B cell (primary cell): ENCODE measurements at regions not wholly inside any gene's neighbourhood (a gene's known extent, or its start where the extent isn't known, plus 50 kb on each side); places are given as distances from the start of the nearest gene placed in this dataset.
A peak's percentile ranks its signal among the peaks of the same experiment; 100 is the strongest.

Experiments
- ATAC-seq: fragments of 200-7000 bp; cut with Tn5 transposase; one replicate; pipeline ENCODE4 v1.10.0; 2021; ENCODE audit warnings: low read depth, mild to moderate bottlenecking, moderate number of reproducible peaks, moderate library complexity
- CTCF ChIA-PET: fragments of 350-600 bp; sonication (Branson Sonifier 250); formaldehyde crosslinking; loops from one replicate; lab custom pipeline; 2021; ENCODE audit warnings: antibody characterized with exemption, inconsistent platforms; lab: Charles Lee
- POLR2A ChIA-PET: fragments of 350-600 bp; sonication (Branson Sonifier 250); formaldehyde crosslinking; loops from one replicate; lab custom pipeline; 2021; ENCODE audit warnings: antibody characterized with exemption; lab: Charles Lee
- DNase-seq: peaks from one replicate; pipeline ENCODE4 v3.0.0; 2013
- H2AFZ ChIP-seq: 2 replicates; pipeline ENCODE4 v1.6.1; 2012; ENCODE audit warnings: mild to moderate bottlenecking, low read depth, low read length; ENCODE audit not compliant: insufficient read depth, poor library complexity, severe bottlenecking
- H3K27ac ChIP-seq, 2 donors: 1 replicate in 1 of 2; 2 replicates in 1 of 2; pipeline ENCODE4 v1.5.1; 2012 to 2013; ENCODE audit warnings: low read length in 2 of 2, mild to moderate bottlenecking in 2 of 2, moderate library complexity in 1 of 2
- H3K27me3 ChIP-seq, 4 experiments: fragments of 200-600 bp in 1 of 4; sonication (generic) in 1 of 4; replicated peaks in 1 of 4; 1 replicate in 2 of 4; 2 replicates in 2 of 4; pipeline versions ENCODE4 v1.6.1 to v1.7.0; 2013 to 2016; ENCODE audit warnings: low read length in 3 of 4, mild to moderate bottlenecking in 2 of 4, mixed read lengths in 1 of 4, moderate library complexity in 1 of 4; ENCODE audit not compliant: insufficient read depth in 4 of 4, control insufficient read depth in 3 of 4; ENCODE audit errors: control extremely low read depth in 1 of 4
- H3K36me3 ChIP-seq, 2 experiments: replicated peaks in 1 of 2; 1 replicate in 1 of 2; 2 replicates in 1 of 2; pipeline versions ENCODE4 v1.6.1 to v1.7.1; 2013; ENCODE audit warnings: low read length in 1 of 2; ENCODE audit not compliant: insufficient read depth in 2 of 2, control insufficient read depth in 1 of 2; ENCODE audit errors: control extremely low read depth in 1 of 2, extremely low read depth in 1 of 2
- H3K4me1 ChIP-seq, 2 donors: fragments of 200-600 bp in 1 of 2; sonication (generic) in 1 of 2; 1 replicate in 1 of 2; 2 replicates in 1 of 2; pipeline versions ENCODE4 v1.5.1 to v1.6.1; 2013 to 2017; ENCODE audit warnings: low read length in 2 of 2; ENCODE audit not compliant: control insufficient read depth in 2 of 2, insufficient read depth in 2 of 2
- H3K4me2 ChIP-seq: replicated peaks from 2 replicates; pipeline ENCODE3; 2012; ENCODE audit warnings: mild to moderate bottlenecking, low read depth, low read length; ENCODE audit not compliant: poor library complexity, severe bottlenecking
- H3K4me3 ChIP-seq, 5 experiments: fragments of 200-600 bp in 1 of 5; sonication (generic) in 1 of 5; 1 replicate in 3 of 5; 2 replicates in 2 of 5; pipeline versions ENCODE4 v1.5.1 to v1.7.0; 2011 to 2016; ENCODE audit warnings: low read length in 4 of 5, mild to moderate bottlenecking in 4 of 5, low read depth in 2 of 5, control low read depth in 1 of 5, moderate library complexity in 1 of 5; ENCODE audit not compliant: insufficient read depth in 1 of 5; ENCODE audit errors: control extremely low read depth in 1 of 5, extremely low read depth in 1 of 5
- H3K79me2 ChIP-seq: fragments of 200-600 bp; sonication (generic); one replicate; pipeline ENCODE4 v1.6.0; 2016; ENCODE audit warnings: low read length; ENCODE audit not compliant: control insufficient read depth, insufficient read depth
- H3K9ac ChIP-seq: fragments of 200-600 bp; sonication (generic); 2 replicates; pipeline ENCODE4 v1.6.1; 2017; ENCODE audit warnings: mild to moderate bottlenecking, low read length, moderate library complexity
- H3K9me3 ChIP-seq, 3 donors: one replicate each; pipeline versions ENCODE4 v1.6.1 to v1.7.1; 2013; ENCODE audit warnings: low read length in 2 of 3; ENCODE audit not compliant: control insufficient read depth in 2 of 3, insufficient read depth in 1 of 3; ENCODE audit errors: control extremely low read depth in 1 of 3
- H4K20me1 ChIP-seq: 2 replicates; pipeline ENCODE4 v1.6.0; 2012; ENCODE audit warnings: mild to moderate bottlenecking, low read length; ENCODE audit not compliant: insufficient read depth, control insufficient read depth, poor library complexity, severe bottlenecking
- H3K27ac Mint-ChIP-seq: one replicate; pipeline ENCODE4 v1.8.0; 2021; ENCODE audit warnings: mixed read lengths
- H3K27me3 Mint-ChIP-seq: one replicate; pipeline ENCODE4 v1.8.0; 2021; ENCODE audit warnings: mixed read lengths
- H3K4me1 Mint-ChIP-seq: one replicate; pipeline ENCODE4 v1.8.0; 2021; ENCODE audit warnings: mixed read lengths
- H3K4me3 Mint-ChIP-seq: one replicate; pipeline ENCODE4 v1.8.0; 2021; ENCODE audit warnings: mixed read lengths
- H3K9me3 Mint-ChIP-seq: one replicate; pipeline ENCODE4 v1.8.0; 2022; ENCODE audit warnings: mixed read lengths; ENCODE audit not compliant: insufficient read depth
- EZH2 ChIP-seq: IDR thresholded peaks from 2 replicates; pipeline ENCODE4 v1.6.1; 2012; ENCODE audit warnings: borderline replicate concordance, low read depth, mild to moderate bottlenecking, moderate library complexity, low read length; ENCODE audit not compliant: insufficient read depth, poor library complexity, severe bottlenecking
- WGBS: methylation state at CpG from one replicate; pipeline ENCODE4 v1.1.5; 2013; ENCODE audit warnings: missing lambda C conversion rate; ENCODE audit not compliant: insufficient coverage; 5-methylcytosine and 5-hydroxymethylcytosine counted together
- intact Hi-C: fragments of 100-400 bp; cut with micrococcal nuclease; formaldehyde crosslinking; loops from one replicate; pipeline ENCODE4 v1.10.0; 2022
- TF ChIP-seq, protein P1 (sequence below): fragments of 200-600 bp; IDR thresholded peaks from one replicate; pipeline ENCODE4 v1.8.0; 2022; ENCODE audit warnings: antibody characterized with exemption, mild to moderate bottlenecking

DNA sequence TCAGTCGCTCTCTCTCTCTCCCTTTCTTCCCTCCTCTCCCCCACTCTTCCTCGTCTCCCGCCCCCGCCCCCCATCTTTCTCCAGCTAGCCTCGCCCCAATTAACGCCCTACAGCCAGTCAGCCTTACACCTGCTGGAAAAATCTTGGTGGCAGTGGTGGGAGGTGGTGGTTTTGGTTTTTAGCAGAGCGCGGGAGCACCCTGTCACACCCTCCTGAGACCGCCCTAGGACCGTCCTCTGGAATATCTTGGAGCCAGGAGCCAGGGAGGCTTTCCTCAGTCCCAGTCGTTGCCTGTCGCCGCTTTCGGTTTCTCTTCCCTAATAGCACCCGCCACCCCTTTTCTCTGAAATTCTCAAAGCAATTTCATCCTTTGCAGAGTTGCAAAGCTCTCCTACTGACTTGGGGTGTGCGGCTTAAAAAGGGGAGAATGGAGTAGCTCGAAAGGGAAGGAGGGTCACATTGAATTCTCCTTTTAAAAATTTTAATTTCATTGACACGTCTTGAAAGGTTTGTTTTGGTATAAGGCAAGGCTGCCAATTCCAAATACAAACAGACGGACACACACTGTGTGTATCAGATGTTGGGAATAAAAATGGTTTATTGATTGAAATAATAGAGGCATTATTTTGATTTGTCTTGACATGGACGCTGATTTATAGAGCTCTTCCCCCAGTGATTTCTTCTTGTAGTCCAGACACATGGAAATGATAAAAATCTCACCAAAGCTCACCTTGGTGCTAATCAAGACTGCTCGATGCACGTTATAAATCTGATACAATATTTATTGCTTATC lies 301.3 kb downstream of the PARP8 start:
- no peak overlapping the region for H3K27ac Mint-ChIP-seq
- DNase-seq, result peak; percentile 47
- Histone ChIP-seq H3K9ac (peak overlapping the region; percentile 65), H3K4me1 (peaks cover 60 to 61% of the 10 kb centered on the region in 2 donors), H3K9me3 (peaks cover 1 to 41% (median 2%) of the 10 kb centered on the region in 3 donors), H3K4me2 (peak overlapping the region; percentile 84), H2AFZ (peak overlapping the region; percentile 27), H3K36me3 (no peaks in the 10 kb centered on the region), H3K27ac (no peak overlapping the region), H3K4me3 (peak overlapping the region in 4 of 5 experiments; percentile 20 to 71 (median 50)), H4K20me1 (no peaks in the 10 kb centered on the region), H3K27me3 (peaks cover 1 to 76% (median 64%) of the 10 kb centered on the region in 4 experiments), H3K79me2 (no peaks in the 10 kb centered on the region)
- H3K4me3 Mint-ChIP-seq, result peak overlapping the region; percentile 82
- peaks cover 61% of the 10 kb centered on the region for H3K4me1 Mint-ChIP-seq
- H3K9me3 Mint-ChIP-seq, result no peaks in the 10 kb centered on the region
- WGBS, result 0% methylated on average over 5 of the region's 22 CpGs
- CTCF ChIA-PET, result no interaction called here
- intact Hi-C loops, result loop anchor here (10.0 kb wide), 1 partner anchor 1947 kb away; no protein-coding TSS in a partner anchor
- POLR2A ChIA-PET, result no interaction called here
- H3K27me3 Mint-ChIP-seq, result peaks cover 76% of the 10 kb centered on the region
- no peak for TF ChIP-seq EZH2
- TF ChIP-seq, protein P1, sequence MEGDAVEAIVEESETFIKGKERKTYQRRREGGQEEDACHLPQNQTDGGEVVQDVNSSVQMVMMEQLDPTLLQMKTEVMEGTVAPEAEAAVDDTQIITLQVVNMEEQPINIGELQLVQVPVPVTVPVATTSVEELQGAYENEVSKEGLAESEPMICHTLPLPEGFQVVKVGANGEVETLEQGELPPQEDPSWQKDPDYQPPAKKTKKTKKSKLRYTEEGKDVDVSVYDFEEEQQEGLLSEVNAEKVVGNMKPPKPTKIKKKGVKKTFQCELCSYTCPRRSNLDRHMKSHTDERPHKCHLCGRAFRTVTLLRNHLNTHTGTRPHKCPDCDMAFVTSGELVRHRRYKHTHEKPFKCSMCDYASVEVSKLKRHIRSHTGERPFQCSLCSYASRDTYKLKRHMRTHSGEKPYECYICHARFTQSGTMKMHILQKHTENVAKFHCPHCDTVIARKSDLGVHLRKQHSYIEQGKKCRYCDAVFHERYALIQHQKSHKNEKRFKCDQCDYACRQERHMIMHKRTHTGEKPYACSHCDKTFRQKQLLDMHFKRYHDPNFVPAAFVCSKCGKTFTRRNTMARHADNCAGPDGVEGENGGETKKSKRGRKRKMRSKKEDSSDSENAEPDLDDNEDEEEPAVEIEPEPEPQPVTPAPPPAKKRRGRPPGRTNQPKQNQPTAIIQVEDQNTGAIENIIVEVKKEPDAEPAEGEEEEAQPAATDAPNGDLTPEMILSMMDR, result no peak
- ATAC-seq, result no peak
